ENCODE measurements at regions not wholly inside any gene's neighbourhood (a gene's known extent, or its start where the extent isn't known, plus 50 kb on each side); places are given as distances from the start of the nearest gene placed in this dataset.
"Not testable (repeated sequence)": the region's sequence is repeated elsewhere in the genome, so short reads cannot be mapped to it uniquely, and the experiment has no call there.

GRCh38 chrX:46218373-46218772 lies 326.8 kb downstream of the ZNF674 start:
- no peak for DNase-seq

GRCh38 chrX:46216406-46216805 lies 328.8 kb downstream of the ZNF674 start:
- no peak for DNase-seq

- no peak for DNase-seq
Observed at GRCh38 chrX:46211079-46211478, 334.1 kb downstream of the ZNF674 start.

- DNase-seq = peak; percentile 5
Observed at GRCh38 chrX:46209768-46210167, 335.5 kb downstream of the ZNF674 start.

GRCh38 chrX:46209037-46209436 lies 336.2 kb downstream of the ZNF674 start:
- no peak for DNase-seq

GRCh38 chrX:46208225-46208854 lies 336.9 kb downstream of the ZNF674 start:
- DNase-seq = peak; percentile 35

- peak; percentile 4 for DNase-seq
Observed at GRCh38 chrX:46204721-46205422, 340.3 kb downstream of the ZNF674 start.

- peak; percentile 9 for DNase-seq
Observed at GRCh38 chrX:46202733-46203514, 342.3 kb downstream of the ZNF674 start.

GRCh38 chrX:46200413-46200812 lies 344.8 kb downstream of the ZNF674 start:
- DNase-seq = no peak

GRCh38 chrX:46198858-46199257 lies 346.4 kb downstream of the ZNF674 start:
- no peak for DNase-seq

- DNase-seq = not testable (repeated sequence)
Observed at GRCh38 chrX:46186811-46187106, 358.5 kb downstream of the ZNF674 start.

GRCh38 chrX:46185923-46186810 lies 359.1 kb downstream of the ZNF674 start:
- peak; percentile 57 for DNase-seq

GRCh38 chrX:46184749-46185148 lies 360.5 kb downstream of the ZNF674 start:
- DNase-seq = no peak

- DNase-seq = no peak
Observed at GRCh38 chrX:46180258-46180687, 364.9 kb downstream of the ZNF674 start.

- DNase-seq = peak; percentile 83
Observed at GRCh38 chrX:46179748-46180147, 365.5 kb downstream of the ZNF674 start.

GRCh38 chrX:46178763-46179162 lies 366.5 kb downstream of the ZNF674 start:
- no peak for DNase-seq

GRCh38 chrX:46173159-46173558 lies 372.1 kb downstream of the ZNF674 start:
- no peak for DNase-seq

- DNase-seq = not testable (repeated sequence)
Observed at GRCh38 chrX:46171457-46171856, 373.8 kb downstream of the ZNF674 start.

- DNase-seq = no peak
Observed at GRCh38 chrX:46169808-46170207, 375.4 kb downstream of the ZNF674 start.

- no peak for DNase-seq
Observed at GRCh38 chrX:46168254-46168653, 377.0 kb downstream of the ZNF674 start.

GRCh38 chrX:46165866-46166265 lies 379.4 kb downstream of the ZNF674 start:
- no peak for DNase-seq

- no peak for DNase-seq
Observed at GRCh38 chrX:46165411-46165810, 379.8 kb downstream of the ZNF674 start.

- no peak for DNase-seq
Observed at GRCh38 chrX:46152756-46153155, 392.5 kb downstream of the ZNF674 start.

Measured in DMS53 (cell line).